ENCODE measurements at regions not wholly inside any gene's neighbourhood (a gene's known extent, or its start where the extent isn't known, plus 50 kb on each side); places are given as distances from the start of the nearest gene placed in this dataset.

DNA sequence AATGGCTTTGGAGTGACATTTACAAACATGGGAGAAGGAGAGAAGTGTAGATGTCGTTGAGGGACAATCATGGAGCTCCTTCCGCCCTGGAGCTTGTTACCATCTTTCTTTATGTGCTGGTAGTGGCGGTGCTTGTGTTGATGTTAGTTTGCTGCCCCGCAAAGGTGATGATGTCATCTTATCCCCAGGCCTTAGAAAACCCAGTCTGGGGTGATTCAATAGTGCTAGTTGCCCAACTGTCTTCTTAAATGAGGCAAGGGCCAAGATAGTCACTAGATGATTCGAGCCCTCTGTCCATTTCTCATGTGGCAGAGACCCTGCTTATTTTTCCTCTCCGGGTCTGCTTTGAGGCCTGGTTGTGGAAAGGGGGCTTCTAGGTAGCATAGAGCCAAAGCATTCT lies 277.4 kb downstream of the CCSER2 start:
- TF ChIP-seq, protein P1, sequence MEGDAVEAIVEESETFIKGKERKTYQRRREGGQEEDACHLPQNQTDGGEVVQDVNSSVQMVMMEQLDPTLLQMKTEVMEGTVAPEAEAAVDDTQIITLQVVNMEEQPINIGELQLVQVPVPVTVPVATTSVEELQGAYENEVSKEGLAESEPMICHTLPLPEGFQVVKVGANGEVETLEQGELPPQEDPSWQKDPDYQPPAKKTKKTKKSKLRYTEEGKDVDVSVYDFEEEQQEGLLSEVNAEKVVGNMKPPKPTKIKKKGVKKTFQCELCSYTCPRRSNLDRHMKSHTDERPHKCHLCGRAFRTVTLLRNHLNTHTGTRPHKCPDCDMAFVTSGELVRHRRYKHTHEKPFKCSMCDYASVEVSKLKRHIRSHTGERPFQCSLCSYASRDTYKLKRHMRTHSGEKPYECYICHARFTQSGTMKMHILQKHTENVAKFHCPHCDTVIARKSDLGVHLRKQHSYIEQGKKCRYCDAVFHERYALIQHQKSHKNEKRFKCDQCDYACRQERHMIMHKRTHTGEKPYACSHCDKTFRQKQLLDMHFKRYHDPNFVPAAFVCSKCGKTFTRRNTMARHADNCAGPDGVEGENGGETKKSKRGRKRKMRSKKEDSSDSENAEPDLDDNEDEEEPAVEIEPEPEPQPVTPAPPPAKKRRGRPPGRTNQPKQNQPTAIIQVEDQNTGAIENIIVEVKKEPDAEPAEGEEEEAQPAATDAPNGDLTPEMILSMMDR (IDR thresholded peaks at IDR 0.05; ENCODE audit: insufficient read depth, low read depth, low read length): no peak
- no peak for TF ChIP-seq EZH2 (IDR thresholded peaks at IDR 0.05; ENCODE audit: insufficient read depth, low read length)
